OCI-LY1 (cell line): ENCODE measurements at regions not wholly inside any gene's neighbourhood (a gene's known extent, or its start where the extent isn't known, plus 50 kb on each side); places are given as distances from the start of the nearest gene placed in this dataset.

Experiments used
- CTCF ChIP-seq: fragments of 200-600 bp; sonication (generic), shearing (Covaris generic); IDR thresholded peaks from 2 replicates; pipeline ENCODE4 v1.5.1; 2017; ENCODE audit warnings: mild to moderate bottlenecking, antibody characterized with exemption, low read length, moderate library complexity, mixed read lengths
- EZH2 ChIP-seq: fragments of 200-600 bp; sonication (generic), shearing (Covaris generic); IDR thresholded peaks from 2 replicates; pipeline ENCODE4 v1.8.0; 2017; ENCODE audit warnings: borderline replicate concordance, mixed run types, mild to moderate bottlenecking, antibody characterized with exemption, low read length, moderate library complexity, mixed read lengths

GRCh38 chr6:82015526-82015925 is 232.0 kb downstream of the IBTK start:
- TF ChIP-seq EZH2 (no peak), CTCF (no peak)
